DMS79 treated with DMSO at 0.1 percent for 48 hours (cell line): ENCODE measurements at regions not wholly inside any gene's neighbourhood (a gene's known extent, or its start where the extent isn't known, plus 50 kb on each side); places are given as distances from the start of the nearest gene placed in this dataset.
"Not testable (repeated sequence)": the region's sequence is repeated elsewhere in the genome, so short reads cannot be mapped to it uniquely, and the experiment has no call there.

Source experiments
- DNase-seq: peaks from one replicate; lab custom pipeline; 2025; lab: John Stamatoyannopoulos, UW

DNA sequence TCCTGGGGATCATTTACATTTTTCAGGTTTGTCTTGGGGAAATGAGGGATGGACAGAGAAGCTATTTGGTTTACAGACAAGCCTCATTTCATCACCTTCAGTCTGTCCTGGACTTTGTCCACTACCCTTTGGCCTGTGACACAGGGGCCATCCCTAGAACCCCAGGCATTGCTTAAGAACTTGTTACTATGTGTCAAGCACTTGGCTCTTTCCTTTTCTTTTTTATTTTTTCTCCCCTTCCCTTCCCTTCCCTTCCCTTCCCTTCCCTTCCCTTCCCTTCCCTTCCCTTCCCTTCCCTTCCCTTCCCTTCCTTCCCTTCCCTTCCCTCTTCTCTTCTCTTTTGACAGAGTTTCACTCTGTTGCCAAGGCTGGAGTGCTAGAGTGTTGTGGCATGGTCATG lies 253.1 kb downstream of the OLFM4 start:
- DNase-seq, result no peak

DNA sequence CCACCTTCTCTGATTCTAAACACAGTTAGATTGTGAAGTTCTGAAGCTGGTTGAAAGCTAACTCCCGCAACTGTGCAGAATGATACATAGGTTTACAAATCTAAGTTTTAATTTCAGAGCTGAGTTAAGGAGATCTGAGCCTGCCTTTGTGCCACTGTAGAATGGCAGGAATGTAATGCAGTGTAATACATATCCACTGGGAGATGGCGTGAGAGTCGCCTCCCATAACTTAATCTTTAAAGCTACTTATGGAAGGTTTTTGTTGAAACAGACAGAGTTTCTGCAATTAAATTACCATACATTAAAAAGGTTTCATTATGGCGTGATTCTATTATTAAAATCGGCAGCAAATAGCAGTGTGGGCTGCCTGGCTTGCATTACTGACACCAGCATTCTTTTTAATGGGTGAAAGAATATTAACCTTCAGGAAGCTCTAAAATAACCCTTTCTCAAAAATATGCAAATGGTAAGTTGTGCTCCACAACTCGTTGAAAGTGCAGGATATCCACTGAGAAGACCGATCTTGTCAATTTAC lies 257.4 kb downstream of the OLFM4 start:
- no peak for DNase-seq

DNA sequence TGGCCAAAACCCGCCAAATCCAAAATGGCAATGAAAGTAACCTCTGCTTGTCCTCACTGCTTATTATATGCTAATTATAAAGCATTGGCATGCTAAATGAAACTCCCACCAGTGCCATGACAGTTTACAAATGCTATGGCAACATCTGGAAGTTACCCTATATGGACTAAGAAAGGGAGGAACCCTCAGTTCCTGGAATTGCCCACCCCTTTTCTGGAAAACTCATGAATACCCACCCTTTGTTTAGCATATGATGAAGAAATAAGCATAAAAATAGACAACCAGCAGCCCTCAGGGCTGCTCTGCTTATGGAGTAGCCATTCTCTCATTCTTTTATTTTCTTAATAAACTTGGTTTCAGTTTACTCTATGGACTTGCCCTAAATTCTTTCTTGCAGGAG lies 269.8 kb downstream of the OLFM4 start:
- no peak for DNase-seq

DNA sequence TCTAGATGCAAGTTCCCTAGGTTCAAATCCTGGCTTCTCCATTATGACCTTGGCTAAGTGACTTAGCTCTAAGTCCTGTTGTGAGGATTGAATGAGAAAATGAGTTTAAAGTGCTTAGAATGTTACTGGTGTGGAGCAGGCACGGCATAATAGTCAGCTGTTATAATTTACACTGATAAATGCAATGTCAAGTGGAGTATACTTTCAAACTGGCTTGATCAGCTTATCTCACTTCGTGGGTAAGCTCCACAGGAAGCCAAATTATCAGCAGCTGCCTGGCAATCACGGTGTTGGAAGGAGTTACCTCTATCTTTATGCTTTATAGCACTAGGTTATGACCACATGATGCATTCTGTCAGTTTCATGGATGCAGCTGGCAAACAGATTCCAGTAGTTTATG lies 272.8 kb downstream of the OLFM4 start:
- DNase-seq, result no peak

DNA sequence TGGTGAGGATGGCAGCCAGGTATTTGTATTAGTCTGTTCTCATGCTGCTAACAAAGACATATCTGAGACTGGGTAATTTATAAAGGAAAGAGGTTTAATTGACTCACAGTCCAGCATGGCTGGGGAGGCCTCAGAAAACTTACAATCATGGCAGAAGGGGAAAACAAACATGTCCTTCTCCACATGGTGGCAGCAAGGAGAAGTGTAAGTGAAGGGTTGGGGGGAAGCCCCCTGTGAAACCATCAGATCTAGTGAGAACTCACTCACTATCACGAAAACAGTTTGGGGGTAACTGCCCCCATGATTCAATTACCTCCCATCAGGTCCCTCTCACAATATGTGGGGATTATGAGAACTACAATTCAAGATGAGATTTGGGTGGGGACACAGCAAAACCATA lies 276.8 kb downstream of the OLFM4 start:
- not testable (repeated sequence) for DNase-seq

DNA sequence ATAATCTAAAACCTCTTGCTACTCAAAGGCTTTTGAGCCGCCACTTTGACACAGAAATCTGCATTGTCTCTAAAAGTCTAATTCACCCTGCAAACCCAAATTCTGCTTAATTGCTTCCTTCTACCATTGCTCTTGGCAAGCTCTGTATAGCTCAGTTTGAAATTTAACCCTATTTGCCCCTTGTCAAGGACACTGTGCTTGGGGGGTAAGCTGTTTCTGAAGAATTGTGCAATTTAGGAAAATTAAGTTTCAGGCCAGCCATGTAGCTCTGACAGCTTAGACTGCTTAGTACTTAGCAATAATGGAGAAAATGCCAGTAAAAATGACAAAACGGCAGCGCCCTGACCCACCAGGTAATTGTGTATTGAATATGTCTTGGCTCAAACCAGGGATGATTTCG lies 282.2 kb downstream of the OLFM4 start:
- no peak for DNase-seq

DNA sequence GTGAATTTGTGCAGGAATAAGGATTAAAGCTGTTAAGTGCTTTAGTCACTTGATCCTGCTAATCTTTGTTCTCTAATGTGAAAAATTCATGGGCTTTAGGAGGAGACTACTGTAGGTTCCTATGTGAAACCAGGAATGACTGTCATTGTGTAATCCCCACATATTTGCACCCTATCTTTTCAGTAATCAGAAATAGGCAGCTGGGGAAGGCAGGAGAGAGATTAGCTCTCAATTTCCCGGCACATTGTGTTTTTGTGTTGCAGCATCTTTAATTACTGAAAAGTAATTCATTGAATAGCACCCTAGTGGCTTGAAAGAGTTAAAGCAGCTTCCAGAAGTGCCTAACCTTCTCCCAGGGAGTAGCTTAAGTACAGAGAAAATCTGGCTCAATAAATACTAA lies 282.9 kb downstream of the OLFM4 start:
- no peak for DNase-seq

DNA sequence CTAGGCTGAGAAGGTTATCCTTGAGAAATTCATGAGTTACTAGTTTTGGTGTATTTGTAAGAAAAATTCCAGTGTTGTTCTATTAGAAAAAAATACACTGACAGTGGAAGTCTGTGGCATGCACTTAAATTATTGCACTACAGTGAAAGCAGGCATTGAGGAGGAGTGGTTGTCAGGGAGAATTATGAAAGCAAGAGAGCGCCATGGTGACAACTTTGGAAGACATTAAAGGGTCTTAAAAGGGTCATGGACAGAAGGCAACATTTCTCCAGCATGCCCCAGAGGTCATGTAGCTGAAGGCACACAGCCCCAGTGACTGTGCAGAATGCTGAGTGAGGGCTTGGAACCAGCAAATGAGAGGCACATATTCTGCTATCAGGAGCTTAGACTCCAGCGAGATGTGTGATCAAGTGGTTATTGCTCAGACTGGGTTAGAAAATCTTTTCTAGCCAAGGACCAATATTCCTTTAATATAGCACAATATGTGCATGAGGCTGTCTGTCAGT lies 292.7 kb downstream of the OLFM4 start:
- DNase-seq, result no peak

DNA sequence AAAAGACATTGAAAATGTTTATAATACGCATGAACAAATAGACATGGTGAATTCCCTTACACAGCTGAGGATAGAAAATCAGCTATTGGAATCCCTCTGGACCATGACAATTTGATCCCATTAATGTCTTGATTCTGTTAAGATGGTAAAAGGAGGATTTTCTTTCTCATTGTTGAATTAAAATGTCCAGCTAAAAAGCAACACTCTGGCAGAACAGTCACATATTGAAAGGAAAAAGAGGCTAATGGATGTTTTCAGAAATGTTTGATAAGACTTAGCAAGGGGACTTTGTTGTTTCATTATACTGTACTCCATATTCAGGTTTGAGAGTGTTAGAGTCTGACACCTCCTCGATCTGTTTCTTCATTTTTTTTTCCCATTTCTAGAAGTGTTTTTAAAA lies 296.0 kb downstream of the OLFM4 start:
- no peak for DNase-seq

DNA sequence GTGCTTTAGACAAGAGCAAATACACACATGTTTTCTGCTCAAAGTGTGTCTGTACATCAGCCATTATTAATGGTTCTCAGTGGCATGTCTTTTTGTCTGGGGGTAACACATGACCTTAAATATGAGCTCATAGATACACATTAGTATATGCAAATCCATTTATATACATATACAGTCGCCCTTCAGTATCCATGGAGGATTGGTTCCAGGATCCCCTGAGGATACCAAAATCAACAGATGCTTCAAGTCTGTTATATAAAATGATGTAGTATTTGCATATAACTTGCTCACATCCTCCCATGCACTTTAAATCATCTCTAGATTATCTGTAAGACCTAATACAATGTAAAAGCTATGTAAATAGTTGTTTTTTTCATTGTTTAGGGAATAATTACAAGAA lies 298.1 kb downstream of the OLFM4 start:
- no peak for DNase-seq

DNA sequence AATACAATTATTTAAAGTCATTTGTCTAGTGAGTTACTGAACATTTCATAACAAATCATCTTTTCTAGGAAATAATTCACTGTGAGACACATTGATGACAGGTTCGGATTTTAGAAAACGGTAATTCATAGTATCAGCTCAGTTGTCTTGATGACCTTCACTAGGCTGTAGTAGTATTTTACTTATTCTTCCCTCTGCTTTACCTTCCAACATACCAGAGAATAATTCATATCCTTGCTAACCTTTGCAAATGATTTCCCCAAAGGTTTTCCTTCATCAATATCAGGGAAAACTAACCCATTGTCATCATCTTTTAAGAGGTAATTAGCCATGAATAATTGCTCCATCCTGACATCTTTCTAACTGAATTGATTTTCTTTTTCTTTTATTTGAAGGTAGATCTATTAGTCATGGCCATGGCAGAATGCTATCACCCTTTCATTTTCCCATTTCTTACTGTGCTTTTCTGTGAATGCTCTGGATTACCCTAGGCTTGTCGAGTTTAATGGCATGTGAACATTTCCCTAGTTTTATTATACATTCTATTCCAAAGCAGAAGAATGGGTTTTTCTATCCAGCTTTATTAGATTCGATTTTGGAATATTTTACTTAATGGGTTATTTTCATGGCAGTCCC lies 299.2 kb downstream of the OLFM4 start:
- no peak for DNase-seq

DNA sequence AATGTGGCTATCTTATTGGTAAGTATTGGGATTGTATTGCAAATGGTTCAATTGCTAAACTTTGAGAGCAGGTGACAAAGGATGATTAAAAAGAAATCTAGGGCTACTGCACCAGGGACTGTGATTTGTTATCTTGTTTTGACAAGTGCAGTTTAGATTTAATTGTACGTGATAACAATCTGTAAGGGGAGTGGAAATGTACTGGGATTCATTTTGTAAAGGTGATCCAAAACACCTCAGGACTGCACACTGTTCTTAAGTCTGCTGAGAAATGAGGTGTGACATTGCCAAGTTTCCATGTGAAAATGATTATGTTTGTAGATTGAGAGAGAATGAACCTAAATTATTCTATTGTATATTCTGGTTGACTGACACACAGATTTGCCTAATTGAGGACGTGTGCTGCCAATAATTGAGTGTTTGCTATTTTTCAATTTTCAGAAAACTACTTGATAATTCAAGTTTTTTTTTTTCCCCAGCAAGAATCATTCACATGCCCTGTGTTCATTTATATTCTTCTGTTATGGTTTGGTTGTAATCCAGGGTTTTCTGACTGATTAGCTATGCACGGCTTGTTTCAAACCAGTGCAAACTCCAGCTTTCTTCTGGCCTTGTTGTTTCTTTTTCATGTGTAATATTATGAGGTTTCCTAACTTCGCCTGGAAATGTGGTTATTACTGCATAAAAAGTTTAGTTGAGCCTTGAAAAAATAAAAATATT lies 308.0 kb downstream of the OLFM4 start:
- no peak for DNase-seq

DNA sequence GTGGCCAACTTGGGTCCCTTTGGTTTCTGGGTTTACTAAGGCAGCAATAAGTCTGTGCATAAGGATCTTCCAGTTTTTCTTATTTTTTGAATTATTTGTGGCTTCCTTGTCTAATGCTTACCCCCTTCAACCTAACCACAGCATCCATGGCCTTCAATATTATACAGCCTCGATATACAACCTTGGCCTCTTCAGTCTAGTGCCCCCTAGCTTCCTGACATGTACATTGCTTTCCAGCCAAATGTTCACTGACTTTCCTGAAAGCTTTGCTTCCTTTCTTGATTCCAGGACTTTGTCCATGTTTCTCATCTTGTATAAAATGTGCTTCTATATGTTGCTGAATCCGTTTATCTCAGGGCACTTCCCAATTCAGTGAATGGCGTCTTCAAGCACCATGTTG lies 310.1 kb downstream of the OLFM4 start:
- DNase-seq, result no peak

DNA sequence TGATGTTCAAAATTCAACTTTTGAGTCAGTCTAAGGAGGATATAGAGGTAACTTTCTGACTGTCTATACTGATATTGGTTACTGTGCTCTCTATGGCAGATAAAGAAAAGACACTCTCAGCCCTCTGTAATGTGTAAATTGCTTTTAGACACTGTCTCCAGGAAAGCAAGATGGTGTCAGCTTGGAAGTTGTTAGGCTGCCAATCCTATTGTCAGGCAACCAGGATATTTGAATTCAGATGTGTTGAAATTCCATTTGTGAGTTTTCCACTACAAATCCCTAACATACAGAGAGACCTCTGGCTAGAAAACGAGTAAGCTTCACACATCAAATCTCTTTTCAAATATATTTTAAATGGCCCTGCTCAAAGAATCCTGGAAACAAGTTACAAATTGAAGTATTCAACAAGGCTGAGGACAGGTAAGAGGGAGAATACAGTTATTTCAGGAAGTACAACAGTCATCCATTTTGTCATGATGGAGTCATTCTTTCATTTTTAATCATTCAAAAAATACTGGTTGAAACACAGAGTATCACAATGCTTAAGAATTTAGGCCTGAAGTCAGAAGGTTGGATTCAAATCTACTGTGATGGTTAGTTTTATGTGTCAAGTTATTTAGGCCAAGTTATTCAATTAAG lies 312.0 kb downstream of the OLFM4 start:
- DNase-seq, result no peak

DNA sequence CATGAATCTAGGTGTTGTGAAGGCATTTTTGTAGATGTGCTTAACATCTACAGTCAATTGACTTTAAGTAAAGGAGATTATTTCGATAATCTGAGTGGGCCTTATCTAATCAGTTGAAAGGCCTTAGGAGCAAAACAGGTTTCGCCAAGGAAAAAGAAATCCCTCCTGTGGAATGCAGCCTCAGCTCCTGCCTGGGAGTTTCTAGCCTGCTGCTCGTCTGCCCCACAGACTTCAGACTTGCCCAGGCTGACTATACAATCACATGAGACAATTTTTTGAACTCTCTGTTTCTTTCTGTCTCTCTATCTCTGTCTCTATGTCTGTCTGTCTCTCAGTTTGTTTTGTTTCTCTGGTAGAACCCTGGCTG lies 312.5 kb downstream of the OLFM4 start:
- DNase-seq, result no peak

DNA sequence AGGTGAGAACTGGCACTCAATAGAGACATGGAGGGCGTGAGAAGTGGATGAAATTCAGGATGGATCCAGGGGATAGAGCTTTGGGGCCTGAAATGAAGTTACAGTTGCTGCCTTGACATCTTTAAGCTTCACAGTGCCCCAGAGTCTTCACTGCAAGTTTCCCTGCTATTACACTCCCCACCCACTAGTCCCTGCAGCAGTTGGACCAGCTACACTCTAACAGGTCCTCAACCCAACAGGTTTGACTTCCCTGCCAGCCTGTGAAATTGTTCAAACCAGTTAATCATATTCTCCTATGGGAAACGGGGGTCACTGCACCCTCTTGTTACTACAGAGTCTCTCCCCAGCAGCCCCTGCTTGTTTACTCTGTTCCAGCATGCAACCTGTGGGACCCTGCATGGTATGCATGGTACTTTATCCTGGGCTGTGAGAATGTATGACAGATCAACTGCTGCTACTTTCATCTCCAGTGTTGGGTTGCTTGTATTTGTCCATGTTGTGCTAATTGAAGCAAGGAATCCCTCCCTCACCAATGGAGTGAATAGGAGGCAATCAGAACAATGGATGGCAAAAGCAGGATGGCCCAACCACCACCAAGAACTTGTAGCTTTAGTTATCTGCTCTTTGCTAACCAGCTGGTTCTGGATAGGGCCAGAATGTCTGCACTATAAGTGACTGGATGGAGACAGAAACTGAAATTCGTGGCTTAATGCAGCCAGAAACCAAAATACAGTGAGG lies 314.2 kb downstream of the OLFM4 start:
- no peak for DNase-seq

DNA sequence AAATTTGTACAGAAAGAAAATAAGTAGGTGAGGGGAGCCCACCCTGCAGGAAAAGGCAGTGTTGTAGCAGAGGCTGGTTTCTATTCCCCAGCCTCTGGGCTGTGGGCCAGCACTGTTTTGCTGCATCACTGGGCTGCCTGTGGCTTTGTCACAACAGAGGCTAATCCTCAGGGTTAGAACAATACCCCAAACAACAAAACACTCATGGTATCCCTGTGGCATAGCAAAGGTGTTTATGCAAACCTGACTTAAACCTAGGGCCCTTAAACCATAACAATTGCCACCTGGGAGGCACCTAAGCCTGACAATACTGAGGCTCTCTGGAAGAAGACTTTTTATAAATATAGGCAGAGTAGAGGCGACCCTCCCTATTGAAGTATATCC lies 314.7 kb downstream of the OLFM4 start:
- DNase-seq, result no peak

DNA sequence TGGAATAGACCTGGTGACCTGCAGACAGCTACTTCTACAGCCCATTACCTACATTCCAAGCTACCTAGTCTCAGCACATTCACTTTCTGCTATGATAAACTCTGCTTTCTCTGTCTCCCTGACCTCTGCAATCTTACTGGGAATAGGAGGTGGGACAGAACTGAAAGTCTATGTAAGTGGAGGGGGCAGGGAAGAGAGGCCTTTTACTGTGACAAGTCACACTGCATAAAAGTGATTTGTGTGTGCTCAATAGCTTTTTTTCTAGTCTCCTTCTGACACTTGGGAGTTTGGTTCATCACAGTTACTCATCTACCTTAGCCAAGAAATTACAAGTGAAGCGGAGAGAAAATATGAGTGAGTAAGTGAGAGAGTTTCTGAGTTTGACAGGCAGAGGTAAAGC lies 322.4 kb downstream of the OLFM4 start:
- DNase-seq, result no peak

DNA sequence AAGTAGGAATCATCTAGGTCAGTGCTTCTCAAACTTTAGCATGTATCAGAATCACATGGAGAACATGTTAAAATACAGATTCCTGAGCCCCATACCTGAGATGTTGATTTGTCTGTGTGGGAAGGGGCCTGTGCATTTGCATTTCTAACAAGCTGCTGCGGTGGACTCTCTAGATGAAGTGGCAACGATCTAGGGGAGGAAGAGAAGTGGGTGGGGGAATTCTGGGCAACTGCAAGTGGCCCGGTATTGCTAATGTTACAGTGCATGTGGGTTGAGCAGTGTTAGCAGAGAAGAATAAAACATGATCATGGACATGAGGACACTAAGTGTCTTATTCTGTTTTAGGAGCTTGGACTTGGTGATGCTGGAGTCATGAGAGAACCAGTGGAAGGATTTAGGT lies 329.0 kb downstream of the OLFM4 start:
- no peak for DNase-seq

DNA sequence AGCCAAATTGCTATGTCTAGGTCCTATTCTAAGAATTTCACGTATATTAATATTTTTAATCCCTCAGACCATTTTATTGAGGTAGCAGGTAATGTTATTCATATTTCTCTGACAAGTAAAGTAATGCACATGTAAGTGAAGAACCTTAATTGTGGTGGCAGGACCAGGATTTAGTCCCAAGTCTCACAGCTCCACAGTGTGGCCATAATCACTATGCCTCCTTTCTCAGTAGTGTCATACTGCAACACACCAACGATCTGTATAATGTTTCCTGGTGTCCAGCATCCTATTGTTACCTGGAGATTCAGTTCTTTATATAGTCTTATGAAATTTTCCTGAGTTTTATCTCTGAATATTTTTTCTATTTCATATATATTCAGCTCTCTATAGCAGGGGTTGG lies 340.3 kb downstream of the OLFM4 start:
- DNase-seq, result no peak

DNA sequence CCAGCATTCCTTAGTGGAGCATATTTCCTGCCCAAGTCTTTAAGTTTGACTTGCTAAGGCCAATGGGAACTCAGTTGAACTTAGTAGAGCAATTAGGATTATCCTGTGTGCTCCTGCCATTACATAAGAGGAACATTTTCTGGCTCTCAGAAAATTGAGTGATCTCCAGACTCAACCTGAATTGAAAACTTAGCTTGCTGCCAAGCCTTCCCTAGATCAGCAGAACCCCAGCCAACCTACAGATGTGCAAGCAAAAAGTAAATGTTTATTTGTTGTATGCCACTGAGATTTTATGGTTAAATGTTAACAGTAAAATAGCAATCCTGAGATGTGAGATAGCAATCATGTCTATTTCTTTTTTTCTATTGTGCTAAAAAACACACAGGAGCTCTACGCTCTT lies 350.9 kb downstream of the OLFM4 start:
- no peak for DNase-seq

DNA sequence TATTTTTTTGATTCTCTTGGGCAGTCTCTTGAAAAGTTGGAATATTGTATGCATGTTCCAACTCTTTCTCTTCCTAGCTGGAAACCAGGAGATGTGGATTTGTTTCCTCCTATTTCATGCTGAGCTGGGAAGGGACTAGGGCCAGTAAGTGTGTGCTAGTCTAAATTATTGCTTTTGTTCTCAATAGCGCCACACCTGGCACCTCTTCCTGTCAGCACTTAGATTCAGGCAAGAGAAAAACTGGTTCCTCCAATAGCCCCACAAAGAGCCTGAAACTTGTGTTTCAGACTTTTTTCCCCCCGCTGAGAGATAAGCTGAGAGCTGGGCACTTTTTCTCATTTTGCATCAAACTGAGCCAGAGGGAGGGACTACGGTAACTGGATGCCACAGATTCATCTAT lies 353.4 kb downstream of the OLFM4 start:
- DNase-seq, result no peak

DNA sequence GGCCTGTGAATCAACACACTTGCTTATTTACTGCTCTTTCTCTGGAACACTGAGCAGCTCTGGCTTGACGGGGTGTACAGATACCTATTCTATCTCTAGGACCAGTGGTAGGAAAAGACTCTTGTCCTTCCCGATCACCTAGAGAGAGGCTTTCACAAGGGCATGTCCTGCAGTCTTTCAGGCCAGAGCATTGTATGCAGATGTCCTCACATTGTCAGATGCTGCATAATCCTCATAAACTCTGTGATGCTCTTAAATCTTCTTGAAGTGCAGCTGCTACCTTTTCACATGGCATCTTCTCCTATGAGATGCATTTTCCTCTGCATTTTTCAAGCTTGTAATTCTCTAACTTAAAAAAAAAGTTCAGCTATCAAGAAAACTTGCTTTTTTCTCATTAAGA lies 369.4 kb downstream of the OLFM4 start:
- no peak for DNase-seq
